ENCODE measurements at regions not wholly inside any gene's neighbourhood (a gene's known extent, or its start where the extent isn't known, plus 50 kb on each side); places are given as distances from the start of the nearest gene placed in this dataset.

DNA sequence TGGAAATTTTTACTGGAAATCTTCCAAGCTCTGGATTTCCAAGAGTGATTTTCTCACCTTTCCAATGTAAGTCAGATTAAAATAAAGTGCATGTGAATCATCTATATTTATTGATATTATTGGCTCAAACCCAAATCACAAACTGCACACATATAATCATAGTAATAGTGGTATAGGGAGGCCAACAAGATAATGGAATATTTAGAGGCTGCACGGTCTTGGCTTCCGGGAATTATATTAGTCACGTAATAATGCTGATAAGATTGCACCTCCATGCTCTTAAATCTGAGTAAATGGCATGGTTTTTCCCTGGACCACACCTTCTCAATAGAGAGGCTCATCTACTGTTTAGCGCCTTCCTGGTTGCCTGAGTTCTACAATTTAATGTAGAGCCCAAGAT is 567.1 kb upstream of the NR2F2 start:
- no peak for TF ChIP-seq POLR2AphosphoS5 (IDR thresholded peaks at IDR 0.05; ENCODE audit: low read depth)
- TF ChIP-seq, protein P1, sequence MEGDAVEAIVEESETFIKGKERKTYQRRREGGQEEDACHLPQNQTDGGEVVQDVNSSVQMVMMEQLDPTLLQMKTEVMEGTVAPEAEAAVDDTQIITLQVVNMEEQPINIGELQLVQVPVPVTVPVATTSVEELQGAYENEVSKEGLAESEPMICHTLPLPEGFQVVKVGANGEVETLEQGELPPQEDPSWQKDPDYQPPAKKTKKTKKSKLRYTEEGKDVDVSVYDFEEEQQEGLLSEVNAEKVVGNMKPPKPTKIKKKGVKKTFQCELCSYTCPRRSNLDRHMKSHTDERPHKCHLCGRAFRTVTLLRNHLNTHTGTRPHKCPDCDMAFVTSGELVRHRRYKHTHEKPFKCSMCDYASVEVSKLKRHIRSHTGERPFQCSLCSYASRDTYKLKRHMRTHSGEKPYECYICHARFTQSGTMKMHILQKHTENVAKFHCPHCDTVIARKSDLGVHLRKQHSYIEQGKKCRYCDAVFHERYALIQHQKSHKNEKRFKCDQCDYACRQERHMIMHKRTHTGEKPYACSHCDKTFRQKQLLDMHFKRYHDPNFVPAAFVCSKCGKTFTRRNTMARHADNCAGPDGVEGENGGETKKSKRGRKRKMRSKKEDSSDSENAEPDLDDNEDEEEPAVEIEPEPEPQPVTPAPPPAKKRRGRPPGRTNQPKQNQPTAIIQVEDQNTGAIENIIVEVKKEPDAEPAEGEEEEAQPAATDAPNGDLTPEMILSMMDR (IDR thresholded peaks at IDR 0.05; ENCODE audit: insufficient read depth, low read length): no peak
- TF ChIP-seq, protein P2, sequence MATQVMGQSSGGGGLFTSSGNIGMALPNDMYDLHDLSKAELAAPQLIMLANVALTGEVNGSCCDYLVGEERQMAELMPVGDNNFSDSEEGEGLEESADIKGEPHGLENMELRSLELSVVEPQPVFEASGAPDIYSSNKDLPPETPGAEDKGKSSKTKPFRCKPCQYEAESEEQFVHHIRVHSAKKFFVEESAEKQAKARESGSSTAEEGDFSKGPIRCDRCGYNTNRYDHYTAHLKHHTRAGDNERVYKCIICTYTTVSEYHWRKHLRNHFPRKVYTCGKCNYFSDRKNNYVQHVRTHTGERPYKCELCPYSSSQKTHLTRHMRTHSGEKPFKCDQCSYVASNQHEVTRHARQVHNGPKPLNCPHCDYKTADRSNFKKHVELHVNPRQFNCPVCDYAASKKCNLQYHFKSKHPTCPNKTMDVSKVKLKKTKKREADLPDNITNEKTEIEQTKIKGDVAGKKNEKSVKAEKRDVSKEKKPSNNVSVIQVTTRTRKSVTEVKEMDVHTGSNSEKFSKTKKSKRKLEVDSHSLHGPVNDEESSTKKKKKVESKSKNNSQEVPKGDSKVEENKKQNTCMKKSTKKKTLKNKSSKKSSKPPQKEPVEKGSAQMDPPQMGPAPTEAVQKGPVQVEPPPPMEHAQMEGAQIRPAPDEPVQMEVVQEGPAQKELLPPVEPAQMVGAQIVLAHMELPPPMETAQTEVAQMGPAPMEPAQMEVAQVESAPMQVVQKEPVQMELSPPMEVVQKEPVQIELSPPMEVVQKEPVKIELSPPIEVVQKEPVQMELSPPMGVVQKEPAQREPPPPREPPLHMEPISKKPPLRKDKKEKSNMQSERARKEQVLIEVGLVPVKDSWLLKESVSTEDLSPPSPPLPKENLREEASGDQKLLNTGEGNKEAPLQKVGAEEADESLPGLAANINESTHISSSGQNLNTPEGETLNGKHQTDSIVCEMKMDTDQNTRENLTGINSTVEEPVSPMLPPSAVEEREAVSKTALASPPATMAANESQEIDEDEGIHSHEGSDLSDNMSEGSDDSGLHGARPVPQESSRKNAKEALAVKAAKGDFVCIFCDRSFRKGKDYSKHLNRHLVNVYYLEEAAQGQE (IDR thresholded peaks at IDR 0.05; ENCODE audit: insufficient replicate concordance, low read depth): no peak
